ENCODE measurements at regions not wholly inside any gene's neighbourhood (a gene's known extent, or its start where the extent isn't known, plus 50 kb on each side); places are given as distances from the start of the nearest gene placed in this dataset.

- no peak for DNase-seq (ENCODE audit: low read depth)
- no peak for TF ChIP-seq CTCF (conservative IDR thresholded peaks at IDR 0.05; ENCODE audit: control insufficient read depth, insufficient read depth, low read depth, low read length)
- H3K4me3 ChIP-seq (ENCODE audit: control insufficient read depth, low read depth, low read length): no peak overlapping the region
These were observed 448.3 kb upstream of the SLIT2 start for GRCh38 chr4:19803406-19803805.

- no peak overlapping the region for H3K4me3 ChIP-seq (ENCODE audit: control insufficient read depth, low read depth, low read length)
- no peak for TF ChIP-seq CTCF (conservative IDR thresholded peaks at IDR 0.05; ENCODE audit: control insufficient read depth, insufficient read depth, low read depth, low read length)
These were observed 457.9 kb upstream of the SLIT2 start for GRCh38 chr4:19793831-19794230.

GRCh38 chr4:19791422-19792123 is 460.1 kb upstream of the SLIT2 start:
- peak; percentile 19 for TF ChIP-seq CTCF (conservative IDR thresholded peaks at IDR 0.05; ENCODE audit: control insufficient read depth, insufficient read depth, low read depth, low read length)
- no peak for DNase-seq (ENCODE audit: low read depth)
- H3K4me3 ChIP-seq (ENCODE audit: control insufficient read depth, low read depth, low read length): no peak overlapping the region

More at GRCh38 chr4:19793831-19794230, 457.9 kb upstream of the SLIT2 start:
- DNase-seq (ENCODE audit: low read depth): no peak

- no peak overlapping the region for H3K4me3 ChIP-seq (ENCODE audit: control insufficient read depth, low read depth, low read length)
- no peak for DNase-seq (ENCODE audit: low read depth)
- TF ChIP-seq CTCF (conservative IDR thresholded peaks at IDR 0.05; ENCODE audit: control insufficient read depth, insufficient read depth, low read depth, low read length): no peak
These were observed 465.1 kb upstream of the SLIT2 start for GRCh38 chr4:19786616-19787015.

GRCh38 chr4:19783667-19784223 is 468.0 kb upstream of the SLIT2 start:
- no peak overlapping the region for H3K4me3 ChIP-seq (ENCODE audit: control insufficient read depth, low read depth, low read length)
- no peak for TF ChIP-seq CTCF (conservative IDR thresholded peaks at IDR 0.05; ENCODE audit: control insufficient read depth, insufficient read depth, low read depth, low read length)
- DNase-seq (ENCODE audit: low read depth): no peak

GRCh38 chr4:19780871-19781270 is 470.8 kb upstream of the SLIT2 start:
- H3K4me3 ChIP-seq (ENCODE audit: control insufficient read depth, low read depth, low read length): no peak overlapping the region
- TF ChIP-seq CTCF (conservative IDR thresholded peaks at IDR 0.05; ENCODE audit: control insufficient read depth, insufficient read depth, low read depth, low read length): no peak
- DNase-seq (ENCODE audit: low read depth): no peak
